ENCODE measurements at regions not wholly inside any gene's neighbourhood (a gene's known extent, or its start where the extent isn't known, plus 50 kb on each side); places are given as distances from the start of the nearest gene placed in this dataset.

GRCh38 chr9:38136386-38136785, 67.4 kb upstream of the SHB start:
- Histone ChIP-seq H3K27me3 (peaks cover 5% of the 10 kb centered on the region), H3K4me3 (no peak overlapping the region), H3K36me3 (no peaks in the 10 kb centered on the region), H3K27ac (no peak overlapping the region), H3K9me3 (ENCODE audit: low read depth) (no peaks in the 10 kb centered on the region), H3K4me1 (ENCODE audit: low read depth) (peaks cover 7% of the 10 kb centered on the region)
- DNase-seq (ENCODE audit: low read depth in 1 of 2, low spot score in 1 of 2): no peak
- TF ChIP-seq, protein P1, sequence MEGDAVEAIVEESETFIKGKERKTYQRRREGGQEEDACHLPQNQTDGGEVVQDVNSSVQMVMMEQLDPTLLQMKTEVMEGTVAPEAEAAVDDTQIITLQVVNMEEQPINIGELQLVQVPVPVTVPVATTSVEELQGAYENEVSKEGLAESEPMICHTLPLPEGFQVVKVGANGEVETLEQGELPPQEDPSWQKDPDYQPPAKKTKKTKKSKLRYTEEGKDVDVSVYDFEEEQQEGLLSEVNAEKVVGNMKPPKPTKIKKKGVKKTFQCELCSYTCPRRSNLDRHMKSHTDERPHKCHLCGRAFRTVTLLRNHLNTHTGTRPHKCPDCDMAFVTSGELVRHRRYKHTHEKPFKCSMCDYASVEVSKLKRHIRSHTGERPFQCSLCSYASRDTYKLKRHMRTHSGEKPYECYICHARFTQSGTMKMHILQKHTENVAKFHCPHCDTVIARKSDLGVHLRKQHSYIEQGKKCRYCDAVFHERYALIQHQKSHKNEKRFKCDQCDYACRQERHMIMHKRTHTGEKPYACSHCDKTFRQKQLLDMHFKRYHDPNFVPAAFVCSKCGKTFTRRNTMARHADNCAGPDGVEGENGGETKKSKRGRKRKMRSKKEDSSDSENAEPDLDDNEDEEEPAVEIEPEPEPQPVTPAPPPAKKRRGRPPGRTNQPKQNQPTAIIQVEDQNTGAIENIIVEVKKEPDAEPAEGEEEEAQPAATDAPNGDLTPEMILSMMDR (IDR thresholded peaks at IDR 0.05; ENCODE audit: low read depth, low read length): no peak

DNA sequence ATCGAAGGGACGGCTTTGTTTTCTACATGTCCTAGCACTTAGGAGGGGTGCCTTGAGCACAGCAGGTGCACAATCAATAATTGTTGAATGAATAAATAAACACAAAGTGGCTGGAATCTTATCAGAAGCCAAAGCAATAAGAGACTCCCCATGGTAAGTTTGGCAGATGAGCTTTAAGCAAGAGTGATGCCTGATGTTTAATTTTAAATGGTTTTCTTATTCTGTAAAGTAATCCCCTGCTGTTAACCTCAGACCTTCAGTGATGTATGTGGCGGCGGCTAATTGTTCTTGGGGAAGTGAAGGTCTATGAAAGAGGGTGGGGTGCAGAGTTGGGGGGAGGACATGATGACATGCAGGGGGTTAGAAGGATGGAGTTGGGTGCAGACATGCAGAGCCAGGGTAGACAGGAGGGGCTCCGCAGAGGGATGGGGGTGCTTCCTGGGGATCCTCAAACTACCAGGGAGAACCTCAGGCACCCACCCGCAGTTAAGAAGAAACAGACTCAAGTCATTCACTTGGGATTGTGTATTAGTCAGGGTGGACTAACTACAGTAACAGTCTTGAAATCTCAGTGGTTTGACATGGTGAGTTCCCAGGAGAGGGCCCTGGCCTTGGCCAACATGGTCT, 65.7 kb upstream of the SHB start:
- no peak overlapping the region for H3K4me3 ChIP-seq
- no peak for DNase-seq (ENCODE audit: low read depth in 1 of 2, low spot score in 1 of 2)
- H3K9me3 ChIP-seq (ENCODE audit: low read depth): no peaks in the 10 kb centered on the region
- TF ChIP-seq, protein P1 (IDR thresholded peaks at IDR 0.05; ENCODE audit: low read depth, low read length): no peak
- H3K27me3 ChIP-seq: peaks cover 3% of the 10 kb centered on the region
- no peaks in the 10 kb centered on the region for H3K36me3 ChIP-seq
- no peak overlapping the region for H3K27ac ChIP-seq
- peaks cover 7% of the 10 kb centered on the region for H3K4me1 ChIP-seq (ENCODE audit: low read depth)

- no peak overlapping the region for H3K27ac ChIP-seq
- H3K9me3 ChIP-seq (ENCODE audit: low read depth): no peaks in the 10 kb centered on the region
- DNase-seq (ENCODE audit: low read depth in 1 of 2, low spot score in 1 of 2): no peak
- no peak overlapping the region for H3K4me3 ChIP-seq
- no peaks in the 10 kb centered on the region for H3K36me3 ChIP-seq
- no peaks in the 10 kb centered on the region for H3K27me3 ChIP-seq
- peaks cover 7% of the 10 kb centered on the region for H3K4me1 ChIP-seq (ENCODE audit: low read depth)
- TF ChIP-seq, protein P1 (IDR thresholded peaks at IDR 0.05; ENCODE audit: low read depth, low read length): no peak
Measured at GRCh38 chr9:38133595-38133994, 64.6 kb upstream of the SHB start.

DNA sequence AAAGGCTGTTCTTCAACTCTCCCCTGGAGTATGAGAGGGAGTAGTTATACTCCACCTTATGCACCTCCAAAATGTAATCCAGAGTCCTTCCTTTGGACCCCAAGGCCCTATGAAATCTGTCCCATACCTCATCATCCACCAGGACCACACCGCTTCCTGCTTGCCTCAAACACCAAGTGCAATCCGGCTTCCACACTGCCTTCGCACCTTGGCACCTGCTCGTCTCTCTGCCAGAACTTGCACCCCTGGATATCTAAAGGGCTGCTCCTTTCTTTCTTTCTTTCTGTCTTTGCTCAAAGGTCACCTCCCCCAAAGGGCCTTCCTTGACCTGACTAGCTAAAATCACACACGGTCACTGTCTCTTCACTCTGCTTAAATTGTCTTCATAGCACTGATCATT, 63.9 kb upstream of the SHB start:
- no peak for DNase-seq (ENCODE audit: low read depth in 1 of 2, low spot score in 1 of 2)
- no peak overlapping the region for H3K4me3 ChIP-seq
- no peak overlapping the region for H3K27ac ChIP-seq
- TF ChIP-seq, protein P1 (IDR thresholded peaks at IDR 0.05; ENCODE audit: low read depth, low read length): no peak
- peaks cover 7% of the 10 kb centered on the region for H3K4me1 ChIP-seq (ENCODE audit: low read depth)
- H3K36me3 ChIP-seq: no peaks in the 10 kb centered on the region
- no peaks in the 10 kb centered on the region for H3K9me3 ChIP-seq (ENCODE audit: low read depth)
- no peaks in the 10 kb centered on the region for H3K27me3 ChIP-seq

DNA sequence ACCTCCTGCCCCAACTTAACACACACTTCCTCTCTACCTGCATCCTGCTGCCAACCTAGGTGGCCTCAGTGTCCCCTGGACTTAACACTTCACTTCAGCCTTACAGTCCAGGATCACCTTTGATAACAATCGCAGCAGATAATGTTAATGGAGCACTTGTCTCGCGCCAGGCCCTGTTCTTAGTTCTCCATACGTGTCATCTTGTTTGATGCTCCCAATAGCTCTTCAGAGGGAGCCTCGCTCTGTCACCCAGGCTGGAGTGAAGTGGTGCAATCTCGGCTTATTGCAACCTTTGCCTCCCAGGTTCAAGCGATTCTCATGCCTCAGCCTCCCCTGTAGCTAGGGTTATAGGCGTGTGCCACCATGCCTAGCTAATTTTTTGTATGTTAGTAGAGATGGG, 62.7 kb upstream of the SHB start:
- Histone ChIP-seq H3K36me3 (no peaks in the 10 kb centered on the region), H3K9me3 (ENCODE audit: low read depth) (no peaks in the 10 kb centered on the region), H3K4me3 (no peak overlapping the region), H3K27ac (no peak overlapping the region), H3K4me1 (ENCODE audit: low read depth) (no peaks in the 10 kb centered on the region), H3K27me3 (no peaks in the 10 kb centered on the region)
- TF ChIP-seq, protein P1 (IDR thresholded peaks at IDR 0.05; ENCODE audit: low read depth, low read length): no peak
- no peak for DNase-seq (ENCODE audit: low read depth in 1 of 2, low spot score in 1 of 2)
